ENCODE measurements at regions not wholly inside any gene's neighbourhood (a gene's known extent, or its start where the extent isn't known, plus 50 kb on each side); places are given as distances from the start of the nearest gene placed in this dataset.
"Not testable (repeated sequence)": the region's sequence is repeated elsewhere in the genome, so short reads cannot be mapped to it uniquely, and the experiment has no call there.

- no peak for DNase-seq
- intact Hi-C loops (cut with DNase I): loop anchor here (10.0 kb wide), 1 partner anchor 62 kb away; no protein-coding TSS in a partner anchor
Measured at GRCh38 chr21:20902998-20903397, 95.2 kb upstream of the NCAM2 start.

- DNase-seq: peak in 2 of 10 donors; percentile 56 to 79
- intact Hi-C loops (cut with DNase I): not testable (repeated sequence)
Measured at GRCh38 chr21:20927555-20927954, 70.7 kb upstream of the NCAM2 start.

- DNase-seq: no peak
- intact Hi-C loops (cut with DNase I): no loop called here
Measured at GRCh38 chr21:20942523-20942922, 55.7 kb upstream of the NCAM2 start.

- DNase-seq: peak in 6 of 10 donors; percentile 16 to 70 (median 32)
- intact Hi-C loops (cut with DNase I): no loop called here
Measured at GRCh38 chr21:20943561-20943997, 54.6 kb upstream of the NCAM2 start.

GRCh38 chr21:20944139-20944538 lies 54.1 kb upstream of the NCAM2 start:
- no peak for DNase-seq
- intact Hi-C loops (cut with DNase I): no loop called here

- intact Hi-C loops (cut with DNase I): no loop called here
- DNase-seq: no peak
Measured at GRCh38 chr21:20946701-20947100, 51.5 kb upstream of the NCAM2 start.
